ENCODE measurements at regions not wholly inside any gene's neighbourhood (a gene's known extent, or its start where the extent isn't known, plus 50 kb on each side); places are given as distances from the start of the nearest gene placed in this dataset.

DNA sequence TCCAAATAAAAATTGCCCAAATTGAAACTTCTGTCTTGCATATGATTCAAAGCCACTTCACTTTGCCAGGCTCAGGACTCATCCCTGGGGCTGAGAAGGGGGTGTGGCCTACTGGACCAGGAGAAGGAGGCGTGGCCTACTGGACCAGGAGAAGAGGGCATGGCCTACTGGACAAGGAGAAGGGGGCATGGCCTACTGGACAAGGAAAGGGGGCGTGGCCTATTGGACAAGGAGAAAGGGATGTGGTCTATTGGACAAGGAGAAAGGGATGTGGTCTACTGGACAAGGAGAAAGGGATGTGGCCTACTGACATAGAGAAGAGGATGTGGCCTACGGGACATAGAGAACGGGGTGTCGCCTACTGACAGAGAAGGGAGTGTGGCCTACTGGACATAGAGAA is 405.3 kb downstream of the RRAGC start:
- DNase-seq: no peak

DNA sequence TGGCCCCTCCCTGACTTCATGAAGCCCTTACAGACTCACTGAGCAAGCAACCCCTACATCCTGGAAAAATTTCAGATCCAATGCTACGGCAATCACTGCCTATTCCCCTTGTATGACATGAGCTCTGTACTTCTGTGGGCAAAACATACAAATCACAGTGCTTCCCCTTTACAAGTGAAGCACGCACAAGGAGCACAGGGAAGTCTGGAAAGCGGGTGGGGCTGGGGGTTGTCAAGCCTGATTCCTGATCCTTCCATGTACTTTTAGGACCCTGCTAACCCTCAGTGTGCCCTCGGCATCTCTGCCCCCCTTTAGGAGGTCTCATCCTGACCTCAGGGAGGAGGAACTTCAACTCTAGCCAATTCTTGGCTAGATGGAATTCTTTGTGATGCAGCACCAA is 405.7 kb upstream of the POU3F1 start:
- no peak for DNase-seq

DNA sequence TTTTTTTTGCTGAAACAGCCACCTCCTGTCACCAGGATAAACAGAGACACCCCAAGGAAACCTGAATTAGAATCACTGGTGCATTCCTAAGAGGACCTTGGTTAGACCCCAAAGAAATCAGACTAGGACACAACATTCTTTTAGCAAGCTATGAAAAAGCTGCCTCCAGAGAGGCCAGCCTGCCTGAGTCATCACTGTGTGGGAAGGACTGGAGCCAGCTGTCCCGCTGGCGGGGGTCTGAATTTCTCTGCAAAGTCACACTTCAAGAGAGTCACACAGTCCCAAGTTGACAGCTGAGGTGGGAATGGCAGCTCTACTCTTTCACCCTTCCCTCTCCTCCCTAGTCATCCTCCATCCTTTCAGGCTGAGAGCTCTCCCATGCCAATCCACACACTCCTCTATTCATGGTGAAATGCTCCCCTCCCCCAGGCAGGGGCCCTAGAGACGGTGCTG is 405.0 kb upstream of the POU3F1 start:
- DNase-seq: peak in 1 of 2 experiments; percentile 54

DNA sequence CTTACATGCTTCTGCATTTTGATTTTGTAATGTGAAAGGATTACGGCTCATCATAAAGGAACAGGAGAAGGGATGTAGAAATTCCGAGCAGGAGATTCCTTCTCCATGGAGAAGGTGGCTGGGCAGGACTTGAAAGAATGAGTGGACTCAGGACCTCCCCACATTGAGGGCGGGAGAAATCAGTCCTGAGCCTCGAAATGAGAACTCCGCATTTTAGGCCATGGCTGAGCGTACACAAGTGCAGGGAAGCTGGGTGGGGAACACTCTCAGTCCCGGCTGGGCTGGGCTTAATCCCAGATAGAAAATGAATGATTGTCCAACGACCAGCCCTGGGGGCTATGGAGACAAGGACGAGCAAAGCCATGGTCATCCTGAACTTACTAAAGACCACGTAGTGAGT is 402.3 kb upstream of the POU3F1 start:
- no peak for DNase-seq

DNA sequence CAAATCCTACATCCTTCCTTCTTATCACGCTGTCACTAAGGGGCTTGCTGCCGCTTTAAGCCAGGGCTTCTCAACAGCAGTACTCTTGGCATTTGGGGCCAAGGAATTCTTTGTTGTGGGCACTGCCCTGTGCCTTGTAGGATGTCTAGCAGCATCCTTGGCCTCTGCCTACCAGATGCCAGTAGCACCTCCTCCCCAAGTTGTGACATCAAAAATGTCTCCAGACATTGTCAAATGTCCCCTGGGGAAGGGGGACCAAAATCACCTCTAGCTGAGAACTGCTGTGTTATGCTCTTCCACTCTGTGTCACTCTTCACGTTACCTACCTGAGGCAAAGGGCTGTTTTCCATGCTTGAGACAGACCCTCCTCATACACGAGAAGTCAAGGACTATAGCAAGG is 400.3 kb upstream of the POU3F1 start:
- no peak for DNase-seq

DNA sequence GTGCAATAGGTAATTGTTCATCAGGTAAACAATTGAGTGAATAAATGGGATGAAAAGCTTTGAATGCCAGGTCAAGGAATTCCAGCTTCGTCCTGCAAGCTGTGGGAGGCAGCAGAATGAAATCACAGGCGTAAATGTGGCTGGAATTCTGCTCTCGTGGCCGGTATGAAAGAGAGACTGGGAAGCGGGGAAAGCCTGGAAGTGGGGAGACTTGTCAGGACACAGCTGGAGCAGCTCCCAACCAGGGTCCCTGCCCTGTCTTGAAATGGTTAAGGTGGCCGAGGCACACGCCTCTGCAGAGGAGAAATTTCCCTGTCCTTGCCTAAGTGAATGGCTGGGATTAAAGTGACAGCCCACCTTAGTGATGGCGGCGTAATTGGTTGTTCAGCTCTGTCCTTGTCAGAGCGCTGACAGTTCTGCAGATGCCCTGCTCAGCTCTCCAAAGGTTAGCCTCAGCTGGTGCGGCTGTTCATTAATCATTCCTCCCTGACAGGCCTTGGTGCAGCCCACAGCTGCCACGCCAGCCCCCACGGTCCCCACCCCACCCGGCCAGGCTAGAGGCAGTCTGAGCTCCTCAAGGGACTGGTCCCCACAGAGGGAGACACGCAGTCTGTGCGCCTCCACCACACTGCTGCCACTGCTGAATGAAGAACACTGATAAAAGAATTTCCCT is 398.3 kb upstream of the POU3F1 start:
- peak; percentile 27 to 77 for DNase-seq

DNA sequence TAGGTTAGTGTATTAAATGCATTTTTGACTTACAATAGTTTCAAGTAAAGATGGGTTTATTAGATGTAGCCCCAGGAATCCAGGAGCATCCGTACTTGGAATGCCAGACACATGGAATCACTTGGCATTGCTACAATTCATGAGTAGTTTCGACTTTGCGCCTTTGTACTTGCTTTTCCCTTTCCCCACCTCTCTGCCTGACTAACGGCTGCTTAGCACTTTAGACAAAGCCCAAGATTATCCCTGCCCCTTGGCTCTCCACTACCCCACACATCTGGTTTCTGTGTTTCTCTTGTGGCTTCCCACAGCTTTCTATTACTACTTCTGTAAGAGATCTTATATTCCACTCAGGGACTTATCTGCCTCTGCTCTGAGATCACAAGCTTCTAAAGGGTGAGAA is 397.7 kb upstream of the POU3F1 start:
- DNase-seq: peak in 1 of 2 experiments; percentile 58

DNA sequence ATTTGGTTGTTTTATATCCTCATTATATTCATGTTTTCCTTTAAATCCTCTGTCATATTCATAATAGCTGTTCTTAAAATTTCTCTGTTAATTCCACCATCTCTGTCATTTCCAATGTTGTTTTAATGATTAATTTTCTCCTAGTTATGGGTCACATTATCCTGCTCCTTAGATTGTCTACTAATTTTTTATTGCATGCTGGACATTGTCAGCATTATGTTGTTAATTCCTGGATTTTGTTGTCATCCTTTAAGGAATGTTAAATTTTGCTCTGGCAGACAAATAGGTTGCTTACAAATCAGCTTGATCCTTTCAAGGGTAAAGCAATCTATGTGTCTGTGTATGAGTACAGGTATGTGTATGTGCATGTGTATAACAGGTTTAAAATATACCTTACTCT is 393.8 kb upstream of the POU3F1 start:
- DNase-seq: no peak

DNA sequence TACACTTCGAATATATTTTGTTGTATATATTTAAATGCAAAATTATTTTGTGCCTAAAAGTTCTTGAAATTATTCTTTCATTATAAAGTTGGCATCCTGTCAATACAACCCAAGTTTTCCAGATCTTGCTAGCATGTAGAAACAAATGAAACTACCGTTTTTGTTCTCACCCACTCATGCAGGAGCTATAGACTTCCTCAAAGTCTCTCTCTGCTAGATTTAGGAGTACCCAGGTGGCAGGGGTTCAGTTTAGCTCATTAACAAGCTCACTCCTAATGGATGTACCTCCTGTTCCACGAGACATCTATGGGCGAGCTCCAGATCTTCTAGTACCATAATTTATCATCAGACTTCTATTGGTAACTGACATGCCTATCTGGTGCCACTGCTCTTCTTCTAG is 390.2 kb upstream of the POU3F1 start:
- DNase-seq: peak in 1 of 2 experiments; percentile 34

DNA sequence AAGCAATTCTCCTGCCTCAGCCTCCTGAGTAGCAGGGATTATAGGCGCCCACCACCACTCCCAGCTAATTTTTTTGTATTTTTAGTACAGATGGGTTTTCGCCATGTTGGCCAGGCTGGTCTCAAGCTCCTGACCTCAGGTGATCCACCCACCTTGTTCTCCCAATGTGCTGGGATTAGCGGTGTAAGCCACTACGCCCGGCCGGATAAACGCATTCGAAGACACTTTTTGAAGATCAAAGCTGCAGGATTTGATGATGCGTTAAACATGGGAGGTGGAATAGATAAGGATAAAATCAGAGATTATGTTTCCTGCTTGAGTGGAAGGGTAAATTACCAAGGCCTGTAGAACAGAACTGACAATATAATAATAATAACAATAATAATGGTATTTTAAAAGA is 389.4 kb upstream of the POU3F1 start:
- no peak for DNase-seq

DNA sequence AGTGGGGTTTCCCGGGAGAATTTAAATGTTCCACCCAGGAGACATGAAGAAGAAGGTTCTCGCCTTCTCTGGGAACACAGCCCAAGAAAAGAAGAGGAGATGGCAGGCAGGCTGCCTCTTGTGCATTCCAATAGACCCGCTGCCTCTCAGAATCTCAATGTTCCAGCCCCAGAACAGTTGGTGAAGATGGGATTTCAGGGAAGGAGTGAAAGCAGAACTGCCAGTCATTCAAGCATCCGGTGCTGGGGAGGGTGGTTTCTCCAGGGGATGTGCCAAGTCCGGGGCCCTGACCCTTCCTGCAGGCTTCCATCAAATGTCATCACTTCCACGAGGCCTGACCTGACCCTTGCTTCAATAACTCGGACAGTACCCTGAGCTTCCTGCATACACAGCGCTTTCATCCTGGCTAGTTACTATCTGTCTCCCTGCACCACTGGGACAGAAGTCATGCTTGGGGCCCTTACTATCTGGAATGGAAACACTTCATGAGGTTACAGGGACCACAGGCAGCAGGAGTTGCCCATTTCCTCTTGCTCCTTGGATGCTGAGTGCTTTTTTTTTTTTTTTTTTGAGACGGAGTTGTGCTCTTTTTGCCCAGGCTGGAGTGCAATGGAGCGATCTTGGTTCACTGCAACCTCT is 386.6 kb upstream of the POU3F1 start:
- no peak for DNase-seq

DNA sequence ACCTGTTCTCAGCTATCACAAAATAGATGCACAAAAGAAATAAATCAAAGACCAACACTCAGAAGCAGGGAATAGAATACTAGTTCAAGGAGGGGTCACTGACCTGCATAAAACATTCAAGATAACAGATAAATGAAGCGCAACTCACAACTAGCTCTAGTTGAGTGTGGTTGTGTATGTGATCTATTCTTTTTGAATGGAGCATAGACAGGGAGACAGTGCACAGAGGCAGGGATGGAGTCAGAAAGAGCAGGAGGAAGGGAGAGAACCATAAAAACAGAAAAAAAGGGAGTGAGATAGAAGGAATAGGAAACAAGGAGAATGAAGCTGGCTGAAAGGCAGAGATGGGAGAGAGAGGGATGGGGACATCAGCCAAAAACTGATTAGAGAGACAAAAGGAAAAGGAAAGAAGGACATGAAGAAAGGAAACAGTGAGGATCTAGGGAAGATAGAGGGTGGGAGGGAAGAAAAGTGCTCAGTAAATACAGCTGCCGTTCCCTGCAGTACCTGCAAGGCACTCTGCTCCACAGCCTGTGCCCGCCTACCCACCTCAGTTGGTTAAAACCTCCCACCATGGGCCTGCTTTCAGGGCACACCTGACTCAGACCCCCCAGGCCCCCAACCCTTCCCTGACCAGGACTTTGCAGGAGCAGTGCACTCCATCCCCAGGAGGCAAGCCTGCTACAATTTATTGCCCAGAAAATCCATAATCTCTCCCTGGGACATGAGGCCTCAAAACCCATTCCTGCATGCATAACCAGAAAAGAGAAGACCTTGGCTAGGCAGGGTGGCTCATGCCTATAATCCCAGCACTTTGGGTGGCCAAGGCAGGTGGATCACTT is 385.2 kb upstream of the POU3F1 start:
- DNase-seq: no peak

DNA sequence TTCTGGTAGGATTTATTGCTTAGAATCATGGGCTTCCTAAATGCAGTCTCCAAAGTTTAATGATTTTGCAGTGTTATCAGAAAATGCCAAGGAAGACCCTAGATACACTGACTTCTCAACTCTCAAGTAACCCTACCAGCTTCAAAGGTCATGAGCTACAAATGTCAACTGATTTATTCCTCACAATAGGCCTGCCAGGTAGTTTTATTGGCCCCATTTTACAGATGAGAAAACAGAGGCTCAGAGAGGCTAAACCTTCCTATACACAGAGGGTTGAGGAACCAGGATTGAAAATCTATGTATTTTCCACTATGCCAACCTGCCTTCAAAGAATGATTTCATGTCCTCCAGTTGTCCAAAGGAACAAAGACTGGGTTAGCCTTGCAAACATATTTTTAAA is 384.4 kb upstream of the POU3F1 start:
- DNase-seq: no peak

DNA sequence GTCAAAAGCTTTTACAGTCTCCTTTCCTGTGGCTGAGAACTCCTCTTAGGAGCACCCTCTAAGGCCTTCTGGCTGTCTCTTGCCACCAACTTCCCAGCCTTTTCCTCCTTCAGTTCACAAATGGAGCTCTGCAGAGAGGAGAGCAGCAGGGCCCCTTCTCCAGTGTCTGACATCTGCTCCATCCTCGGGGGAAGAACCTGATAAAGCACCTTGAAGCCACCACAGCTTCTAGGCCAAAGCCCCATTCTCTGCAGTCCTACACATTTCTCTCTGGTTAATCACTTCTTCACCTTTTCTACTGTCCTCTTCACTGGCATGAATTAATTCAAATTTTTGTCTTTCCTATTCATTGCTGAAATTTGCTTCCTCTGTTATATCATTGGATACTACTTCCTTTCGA is 378.1 kb upstream of the POU3F1 start:
- DNase-seq: no peak

DNA sequence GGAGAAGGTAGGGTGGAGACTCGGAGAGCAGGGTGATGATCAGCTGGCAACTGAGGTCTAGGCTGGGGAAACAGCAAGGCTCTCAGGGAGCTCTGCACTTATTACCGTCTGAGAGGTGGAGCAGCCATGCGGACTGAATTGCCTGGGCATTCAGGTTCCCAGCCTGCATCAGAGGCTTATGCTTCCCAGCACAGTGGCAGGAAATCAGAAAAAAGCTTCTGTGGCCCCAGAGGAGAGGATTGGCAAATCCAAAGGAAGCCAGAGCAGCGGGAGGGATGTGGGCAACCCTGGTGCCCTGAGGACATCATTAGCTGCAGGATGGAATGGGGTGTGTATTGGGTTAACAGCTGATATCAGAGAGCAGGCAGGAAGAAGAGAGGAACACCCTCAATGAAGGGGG is 374.1 kb upstream of the POU3F1 start:
- no peak for DNase-seq

DNA sequence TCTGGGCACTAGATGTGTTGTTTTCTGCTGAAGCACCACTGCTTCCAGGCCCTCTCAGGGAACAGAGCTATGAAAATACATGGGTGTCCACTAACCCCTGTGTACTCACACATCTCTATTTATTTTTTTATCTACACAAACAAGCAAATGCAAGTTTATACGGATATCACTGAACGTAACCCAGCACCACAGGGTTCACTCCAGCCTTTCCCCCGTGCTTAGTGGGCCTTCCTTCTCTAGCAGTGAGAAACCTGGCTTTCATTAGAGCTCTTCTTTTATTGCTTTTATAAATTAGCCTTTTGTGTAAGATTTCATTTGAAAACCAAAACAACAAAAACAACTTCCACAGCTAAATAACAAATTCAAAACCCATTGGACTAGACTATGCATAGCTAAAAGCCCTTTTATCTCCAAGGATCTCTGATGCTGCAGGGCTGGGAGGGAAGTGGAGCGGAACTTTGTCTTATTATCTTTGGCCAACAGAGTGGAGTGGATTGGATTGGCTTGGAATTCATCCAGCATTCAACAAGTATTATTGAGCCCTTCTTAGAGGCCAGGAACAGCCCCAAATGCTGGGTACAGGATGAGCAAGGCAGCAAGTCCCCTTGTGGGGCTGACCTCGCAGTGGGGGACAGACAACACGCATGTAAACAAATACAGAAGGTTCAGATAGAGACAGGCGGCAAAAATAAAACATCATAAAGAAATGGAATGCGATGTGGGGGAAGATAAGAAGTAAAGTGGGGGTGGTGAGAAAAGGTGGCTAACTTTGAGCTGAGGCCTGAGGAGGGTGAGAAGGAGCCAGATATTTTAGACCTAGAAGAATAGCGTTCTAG is 371.8 kb upstream of the POU3F1 start:
- no peak for DNase-seq

DNA sequence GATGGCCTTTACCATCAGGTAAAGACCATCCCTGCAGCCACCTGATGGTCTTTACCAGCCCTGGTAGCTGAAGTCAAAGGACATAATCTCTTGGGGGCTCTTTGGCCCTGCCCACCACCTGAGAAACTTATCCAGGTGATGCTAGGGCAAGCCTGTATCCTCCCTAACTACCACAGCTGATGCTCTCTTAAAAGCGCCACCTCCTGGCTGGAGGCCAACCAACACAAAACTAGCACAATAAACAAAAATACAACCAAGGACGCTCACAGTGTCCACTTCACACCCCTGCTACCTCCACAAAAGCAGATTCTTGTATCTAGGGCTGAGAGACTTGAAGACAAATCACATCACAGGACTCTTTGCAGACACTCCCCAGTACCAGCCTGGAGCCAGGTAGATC is 357.1 kb upstream of the POU3F1 start:
- no peak for DNase-seq

DNA sequence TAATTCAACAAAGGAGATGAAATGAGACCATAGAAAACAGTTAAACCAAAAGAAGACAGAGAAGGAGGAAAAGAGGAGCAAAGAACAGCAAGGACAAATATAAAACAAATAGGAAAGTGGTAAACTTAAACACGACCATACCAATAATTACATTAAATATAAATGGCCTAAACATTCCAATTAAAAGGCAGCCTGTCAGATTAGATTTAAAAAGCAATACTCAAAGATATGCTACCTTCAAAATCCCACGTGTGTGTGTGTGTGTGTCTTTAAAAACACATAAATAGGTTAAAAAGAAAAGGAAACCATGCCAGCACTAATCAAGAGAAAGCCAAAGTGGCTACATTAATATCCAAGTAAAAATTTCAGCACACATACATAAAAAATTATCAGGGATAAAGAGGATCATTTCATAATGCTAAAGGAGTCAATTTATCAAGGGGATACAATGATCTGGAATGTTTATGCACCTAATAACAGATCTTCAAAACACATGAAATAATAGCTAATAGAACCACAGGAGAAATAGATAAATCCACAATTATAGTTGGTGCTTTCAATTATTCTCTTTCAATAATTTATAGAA is 355.7 kb upstream of the POU3F1 start:
- DNase-seq: no peak

DNA sequence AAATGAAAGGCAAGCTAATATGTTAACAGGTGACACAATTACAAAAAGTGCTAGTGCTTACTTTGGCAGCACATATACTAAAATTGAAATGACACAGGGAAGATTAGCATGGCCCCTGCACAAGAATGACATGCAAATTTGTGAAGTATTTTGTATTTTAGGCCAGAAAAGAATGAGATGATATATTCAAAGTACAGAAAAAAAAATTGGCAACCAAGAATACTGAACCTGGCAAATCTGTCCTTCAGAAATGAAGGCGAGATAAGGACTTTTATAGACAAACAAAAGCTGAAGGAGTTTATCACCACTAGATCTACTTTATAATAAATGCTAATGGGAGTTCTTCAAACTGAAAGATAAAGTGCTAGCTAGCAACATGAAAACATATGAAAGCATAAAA is 350.0 kb upstream of the POU3F1 start:
- DNase-seq: no peak

DNA sequence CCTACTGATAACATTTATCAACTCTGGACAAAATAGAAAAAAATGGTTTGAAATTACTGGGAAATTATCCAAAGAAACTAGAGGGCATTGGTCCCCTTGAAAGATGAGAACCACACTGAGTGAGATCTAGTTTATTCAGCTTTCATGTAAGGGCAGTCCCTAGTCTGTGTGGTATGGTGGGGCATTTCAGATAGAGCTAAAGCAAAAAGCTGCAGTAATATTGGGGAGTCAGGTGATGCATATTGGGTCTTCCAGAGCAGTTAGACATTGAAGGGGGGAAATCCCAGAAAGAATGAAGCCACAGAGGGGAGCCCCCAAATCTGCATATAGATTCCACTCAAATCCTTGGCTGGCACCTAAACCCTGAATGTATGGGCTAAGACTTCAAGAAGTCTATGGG is 347.7 kb upstream of the POU3F1 start:
- no peak for DNase-seq

DNA sequence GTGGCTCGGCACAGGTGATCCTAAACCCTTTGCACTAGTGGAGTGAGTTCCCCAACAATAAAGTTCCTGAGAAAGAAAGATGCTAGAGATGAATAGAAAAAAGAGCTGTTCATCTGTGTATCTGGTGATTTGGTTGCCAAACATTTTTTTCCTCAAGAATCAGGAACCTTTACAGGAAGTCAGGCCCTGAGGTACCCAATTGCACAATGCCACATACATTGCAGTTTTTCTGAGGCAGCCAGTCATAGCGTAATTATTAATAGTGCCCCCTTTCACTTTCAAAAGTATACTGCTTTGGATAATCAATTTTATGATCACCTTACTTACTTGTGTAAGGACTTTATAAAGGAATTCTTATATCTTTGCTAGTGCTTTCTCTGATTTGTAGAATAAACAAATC is 346.3 kb upstream of the POU3F1 start:
- DNase-seq: no peak

DNA sequence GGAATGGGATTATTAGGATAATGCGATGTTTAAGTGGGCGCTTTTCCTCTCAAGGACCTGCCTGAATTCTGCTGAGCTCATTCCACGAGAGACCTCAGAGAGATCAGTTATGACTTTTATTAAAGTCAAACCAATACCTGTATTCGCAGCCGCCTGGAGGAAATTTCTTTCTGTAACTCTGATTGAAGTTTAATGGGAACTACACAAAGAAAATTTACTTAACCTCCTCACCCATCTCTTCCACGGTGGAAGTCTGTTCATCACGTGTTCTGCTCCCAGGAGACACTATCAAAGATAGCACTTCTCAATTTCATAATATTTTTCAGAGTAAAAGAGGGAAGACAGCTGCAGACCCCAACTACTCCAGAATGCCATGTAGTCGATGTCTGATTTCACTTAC is 334.7 kb upstream of the POU3F1 start:
- peak in 1 of 2 experiments; percentile 21 for DNase-seq

DNA sequence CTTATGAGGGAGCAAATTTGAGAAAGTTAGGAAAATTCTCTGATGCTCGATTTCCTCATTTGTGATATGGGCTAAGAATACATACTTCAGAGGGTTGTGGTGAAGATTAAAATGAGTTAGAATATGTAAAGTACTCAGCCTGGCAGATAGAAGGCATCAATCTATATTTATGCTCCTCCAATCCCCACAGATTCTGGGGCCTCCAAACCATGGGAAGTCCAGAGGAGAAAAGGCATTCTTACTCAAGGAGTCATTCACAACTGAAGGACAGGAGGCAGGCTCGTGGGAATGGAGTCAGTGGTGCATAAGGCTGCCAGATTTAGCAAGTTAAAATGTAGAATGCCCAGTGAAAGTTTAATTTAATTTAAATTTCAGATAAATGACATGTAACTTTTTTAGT is 330.0 kb upstream of the POU3F1 start:
- DNase-seq: no peak
